ENCODE measurements at regions not wholly inside any gene's neighbourhood (a gene's known extent, or its start where the extent isn't known, plus 50 kb on each side); places are given as distances from the start of the nearest gene placed in this dataset.

- H3K9ac ChIP-seq (ENCODE audit: insufficient read depth, low read depth, low read length) = no peak overlapping the region
- BruUV-seq (replicated peaks) = no TSS peak
- no peaks in the 10 kb centered on the region for H3K79me2 ChIP-seq (ENCODE audit: insufficient read depth, low read length)
- no peak overlapping the region for H3K27ac ChIP-seq (ENCODE audit: extremely low read length, insufficient read depth, low read length)
- TF ChIP-seq YEATS2 (CRISPR knock-in tag; IDR thresholded peaks at IDR 0.05; ENCODE audit: borderline replicate concordance) (no peak), CBX5 (CRISPR knock-in tag; IDR thresholded peaks at IDR 0.05; ENCODE audit: borderline replicate concordance) (no peak), MTA1 (CRISPR knock-in tag; IDR thresholded peaks at IDR 0.05; ENCODE audit: borderline replicate concordance) (no peak), ZNF512B (CRISPR knock-in tag; IDR thresholded peaks at IDR 0.05; ENCODE audit: borderline replicate concordance) (no peak), ZNF775 (CRISPR knock-in tag; IDR thresholded peaks at IDR 0.05; ENCODE audit: borderline replicate concordance) (no peak), POLR2G (IDR thresholded peaks at IDR 0.05; ENCODE audit: low read depth, low read length) (no peak), RFXANK (CRISPR knock-in tag; IDR thresholded peaks at IDR 0.05) (no peak), ETV5 (CRISPR knock-in tag; IDR thresholded peaks at IDR 0.05; ENCODE audit: borderline replicate concordance) (no peak), ZNF782 (CRISPR knock-in tag; IDR thresholded peaks at IDR 0.05; ENCODE audit: borderline replicate concordance) (no peak), ZSCAN9 (CRISPR knock-in tag; IDR thresholded peaks at IDR 0.05; ENCODE audit: borderline replicate concordance) (no peak), DMAP1 (CRISPR knock-in tag; IDR thresholded peaks at IDR 0.05) (no peak), MTF2 (CRISPR knock-in tag; IDR thresholded peaks at IDR 0.05; ENCODE audit: borderline replicate concordance) (no peak), HOXA9 (CRISPR knock-in tag; IDR thresholded peaks at IDR 0.05; ENCODE audit: borderline replicate concordance) (no peak)
- intact Hi-C loops (cut with micrococcal nuclease; ENCODE audit: unreplicated experiment) (no loop called here), in situ Hi-C loops (cut with HindIII; ENCODE audit: extremely low pct_ligation_motif_present, low pct_unique_long_range_greater_than_20kb) (no loop called here)
- no peak overlapping the region for H3K4me2 ChIP-seq (ENCODE audit: low read depth, low read length)
- H4K20me1 ChIP-seq (ENCODE audit: insufficient read depth, low read length) = no peaks in the 10 kb centered on the region
- ChIA-PET POLR2A (no interaction called here), CTCF (ENCODE audit: low intra/inter-chr PET ratio, low total read pairs) (no interaction called here)
- H2AFZ ChIP-seq (ENCODE audit: low read length) = no peak overlapping the region
- FAIRE-seq = no peak
- H3K27me3 ChIP-seq (ENCODE audit: control insufficient read depth in 1 of 2, insufficient read depth in 2 of 2, low read length in 2 of 2) = peaks cover 0 to 30% of the 10 kb centered on the region in 2 experiments; a peak in 2 of 5 replicates
- H3K4me1 ChIP-seq (ENCODE audit: insufficient read depth, low read length) = peaks cover 8% of the 10 kb centered on the region
- no peak overlapping the region for H3K4me3 ChIP-seq (replicated peaks in 1 of 3; ENCODE audit: insufficient read depth in 1 of 3, low read depth in 2 of 3, low read length in 3 of 3)
- DNase-seq (ENCODE audit: low spot score) = no peak
- no peaks in the 10 kb centered on the region for H3K9me3 ChIP-seq (ENCODE audit: low read length)
- no peak for ATAC-seq
- no peaks in the 10 kb centered on the region for H3K36me3 ChIP-seq (replicated peaks in 1 of 2; ENCODE audit: control insufficient read depth in 1 of 2, insufficient read depth in 2 of 2, low read length in 2 of 2)
- 16% methylated on average over 13 of the region's 13 CpGs for WGBS (ENCODE audit: low lambda C conversion rate)
Measured at GRCh38 chr10:7485799-7486198, 75.0 kb upstream of the SFMBT2 start.

All from HepG2 (cell line).